ENCODE measurements at regions not wholly inside any gene's neighbourhood (a gene's known extent, or its start where the extent isn't known, plus 50 kb on each side); places are given as distances from the start of the nearest gene placed in this dataset.

GRCh38 chr5:57066924-57067596 lies 106.8 kb upstream of the GPBP1 start:
- BruUV-seq (replicated peaks) = no TSS peak
- ChIA-PET POLR2A (interaction anchor here (0.6 kb wide), 1 partner anchor 75 kb away, joined by 3 read pairs; no protein-coding TSS in a partner anchor), CTCF (ENCODE audit: low intra/inter-chr PET ratio) (no interaction called here)
- WGBS (ENCODE audit: insufficient coverage, low coverage, missing lambda C conversion rate) = 16% methylated on average over 6 of the region's 6 CpGs
- intact Hi-C loops (cut with micrococcal nuclease) = no loop called here
- DNase-seq (ENCODE audit: extremely low read depth in 1 of 4, low spot score in 3 of 4) = peak in 1 of 4 experiments; percentile 20
- Histone ChIP-seq H3K4me3 (no peak overlapping the region), H3K9ac (ENCODE audit: insufficient read depth in 1 of 2, low read depth in 2 of 2, low read length in 2 of 2) (no peak overlapping the region), H3K4me2 (ENCODE audit: insufficient read depth, low read length) (peak overlapping the region; percentile 23; the same call in 1 of the 2 replicates), H2AFZ (ENCODE audit: low read depth, low read length) (peak overlapping the region; percentile 70), H3K36me3 (ENCODE audit: control insufficient read depth, insufficient read depth, low read length) (no peaks in the 10 kb centered on the region), H3K27me3 (ENCODE audit: control insufficient read depth in 2 of 2, insufficient read depth in 2 of 2, low read length in 2 of 2) (no peaks in the 10 kb centered on the region; a peak in 2 of 5 replicates), H3K79me2 (ENCODE audit: control insufficient read depth, insufficient read depth, low read length) (no peaks in the 10 kb centered on the region), H3K4me1 (replicated peaks in 1 of 2; ENCODE audit: control insufficient read depth in 2 of 2, insufficient read depth in 2 of 2, low read length in 2 of 2) (peaks cover 0 to 4% of the 10 kb centered on the region in 2 experiments; a peak in 2 of 5 replicates), H4K20me1 (replicated peaks; ENCODE audit: control insufficient read depth, insufficient read depth, low read length) (no peaks in the 10 kb centered on the region), H3K27ac (ENCODE audit: extremely low read depth, low read depth, low read length) (no peak overlapping the region; the same call in 2 of the 3 replicates), H3K9me3 (replicated peaks; ENCODE audit: control insufficient read depth, insufficient read depth, low read depth, low read length) (peaks cover 6% of the 10 kb centered on the region), H3K9me1 (ENCODE audit: control insufficient read depth, insufficient read depth, low read length) (no peaks in the 10 kb centered on the region)
- in situ Hi-C loops (cut with MboI) = no loop called here
- ATAC-seq = no peak; the same call in 2 of the 3 replicates
- peak; percentile 42 for FAIRE-seq
- TF ChIP-seq, protein P1, sequence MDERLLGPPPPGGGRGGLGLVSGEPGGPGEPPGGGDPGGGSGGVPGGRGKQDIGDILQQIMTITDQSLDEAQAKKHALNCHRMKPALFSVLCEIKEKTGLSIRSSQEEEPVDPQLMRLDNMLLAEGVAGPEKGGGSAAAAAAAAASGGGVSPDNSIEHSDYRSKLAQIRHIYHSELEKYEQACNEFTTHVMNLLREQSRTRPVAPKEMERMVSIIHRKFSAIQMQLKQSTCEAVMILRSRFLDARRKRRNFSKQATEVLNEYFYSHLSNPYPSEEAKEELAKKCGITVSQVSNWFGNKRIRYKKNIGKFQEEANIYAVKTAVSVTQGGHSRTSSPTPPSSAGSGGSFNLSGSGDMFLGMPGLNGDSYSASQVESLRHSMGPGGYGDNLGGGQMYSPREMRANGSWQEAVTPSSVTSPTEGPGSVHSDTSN (CRISPR knock-in tag; IDR thresholded peaks at IDR 0.05; ENCODE audit: low read depth) = no peak
- TF ChIP-seq, protein P1 (tag; conservative IDR thresholded peaks at IDR 0.05; ENCODE audit: low read depth) = peak; percentile 60; the same call in 1 of the 2 replicates
- TF ChIP-seq MEIS2 (IDR thresholded peaks at IDR 0.05; ENCODE audit: partially characterized antibody) = peak; percentile 55
- TF ChIP-seq PKNOX1 (IDR thresholded peaks at IDR 0.05) = peak; percentile 82
- TF ChIP-seq ZNF785 (CRISPR knock-in tag; IDR thresholded peaks at IDR 0.05) = no peak
